GM23338 (cell line): ENCODE measurements at regions not wholly inside any gene's neighbourhood (a gene's known extent, or its start where the extent isn't known, plus 50 kb on each side); places are given as distances from the start of the nearest gene placed in this dataset.

ENCODE experiments used
- ATAC-seq: fragments of 200-7000 bp; cut with Tn5 transposase; 3 replicates; pipeline ENCODE4 v1.9.1; 2020
- DNase-seq: peaks from one replicate; pipeline ENCODE4 v3.0.0-alpha.2; 2015; ENCODE audit warnings: low spot score
- H2AFZ ChIP-seq: fragments of 200-600 bp; sonication (generic); 2 replicates; pipeline ENCODE4 v1.8.0; 2016; ENCODE audit warnings: antibody characterized with exemption, mild to moderate bottlenecking, moderate library complexity
- H3F3A ChIP-seq: fragments of 200-600 bp; sonication (generic); replicated peaks from 2 replicates; pipeline ENCODE4 v1.8.0; 2017; ENCODE audit warnings: antibody characterized with exemption, mixed run types, low read depth
- H3K27ac ChIP-seq: fragments of 200-600 bp; sonication (generic); 2 replicates; pipeline ENCODE4 v1.6.1; 2016; ENCODE audit warnings: low read depth
- H3K27me3 ChIP-seq: fragments of 200-600 bp; sonication (generic); 2 replicates; pipeline ENCODE4 v1.8.0; 2016; ENCODE audit warnings: mild to moderate bottlenecking, mixed run types, moderate library complexity; ENCODE audit not compliant: insufficient read depth
- H3K36me3 ChIP-seq: fragments of 200-600 bp; sonication (generic); 2 replicates; pipeline ENCODE4 v1.8.0; 2016; ENCODE audit warnings: mild to moderate bottlenecking; ENCODE audit not compliant: insufficient read depth
- H3K4me1 ChIP-seq: fragments of 200-600 bp; sonication (generic); 2 replicates; pipeline ENCODE4 v1.8.0; 2016; ENCODE audit warnings: mild to moderate bottlenecking, moderate library complexity; ENCODE audit not compliant: insufficient read depth
- H3K4me2 ChIP-seq: fragments of 200-600 bp; sonication (generic); 2 replicates; pipeline ENCODE4 v1.7.1; 2017; ENCODE audit warnings: mixed run types
- H3K4me3 ChIP-seq: fragments of 200-600 bp; sonication (generic); 2 replicates; pipeline ENCODE4 v1.6.1; 2016; ENCODE audit warnings: mixed run types
- H3K79me2 ChIP-seq: fragments of 200-600 bp; sonication (generic); replicated peaks from 2 replicates; pipeline ENCODE4 v1.8.0; 2017; ENCODE audit warnings: mild to moderate bottlenecking; ENCODE audit not compliant: insufficient read depth
- H3K9me2 ChIP-seq: fragments of 200-600 bp; sonication (generic); 2 replicates; pipeline ENCODE4 v1.8.0; 2017; ENCODE audit not compliant: insufficient read depth
- H4K20me1 ChIP-seq: fragments of 200-600 bp; sonication (generic); replicated peaks from 2 replicates; pipeline ENCODE4 v1.8.0; 2017; ENCODE audit warnings: mild to moderate bottlenecking; ENCODE audit not compliant: insufficient read depth
- H3K27ac Mint-ChIP-seq: 2 replicates; pipeline ENCODE4 v1.8.0; 2020; ENCODE audit warnings: inconsistent platforms, mild to moderate bottlenecking, moderate library complexity, mixed read lengths
- H3K27me3 Mint-ChIP-seq: 3 replicates; pipeline ENCODE4 v1.8.0; 2022; ENCODE audit warnings: low read depth, mild to moderate bottlenecking, moderate library complexity, mixed read lengths, inconsistent platforms; ENCODE audit not compliant: insufficient read depth, poor library complexity
- H3K36me3 Mint-ChIP-seq: 3 replicates; pipeline ENCODE4 v1.8.0; 2021; ENCODE audit warnings: low read depth, mild to moderate bottlenecking, inconsistent platforms, moderate library complexity, mixed read lengths
- H3K4me1 Mint-ChIP-seq: 3 replicates; pipeline ENCODE4 v1.8.0; 2020; ENCODE audit warnings: mild to moderate bottlenecking, inconsistent platforms, mixed read lengths
- H3K4me3 Mint-ChIP-seq: 3 replicates; pipeline ENCODE4 v1.8.0; 2021; ENCODE audit warnings: moderate library complexity, mild to moderate bottlenecking, inconsistent platforms, mixed read lengths
- H3K9me3 Mint-ChIP-seq: 3 replicates; pipeline ENCODE4 v1.8.0; 2020; ENCODE audit warnings: moderate library complexity, mild to moderate bottlenecking, inconsistent platforms, mixed read lengths
- CREB1 ChIP-seq: fragments of 250-450 bp; sonication (Bioruptor Pico); IDR thresholded peaks from 2 replicates; pipeline ENCODE4 v1.5.0; 2020; ENCODE audit warnings: low read depth, mild to moderate bottlenecking, moderate library complexity
- CTCF ChIP-seq, 2 experiments: fragments of 200-600 bp in 1 of 2; sonication (generic) in 1 of 2; conservative IDR thresholded peaks; 2 replicates each; pipeline versions ENCODE4 v1.5.1 to v1.6.1; 2016 to 2017; ENCODE audit warnings: antibody characterized with exemption in 2 of 2, low read depth in 2 of 2, mild to moderate bottlenecking in 2 of 2, moderate library complexity in 1 of 2
- ETS1 ChIP-seq: IDR thresholded peaks from 2 replicates; pipeline ENCODE4 v1.6.1; 2016; ENCODE audit warnings: antibody characterized with exemption
- JUNB ChIP-seq: IDR thresholded peaks from one replicate; pipeline ENCODE4 v1.6.1; 2016; ENCODE audit warnings: antibody characterized with exemption; ENCODE audit not compliant: unreplicated experiment
- POLR2AphosphoS5 ChIP-seq: IDR thresholded peaks from 2 replicates; pipeline ENCODE4 v1.6.1; 2016; ENCODE audit warnings: antibody characterized with exemption, low read depth
- REST ChIP-seq: IDR thresholded peaks from one replicate; pipeline ENCODE4 v1.6.1; 2018; ENCODE audit warnings: antibody characterized with exemption; ENCODE audit not compliant: unreplicated experiment
- STAT1 ChIP-seq: IDR thresholded peaks from one replicate; pipeline ENCODE4 v1.6.1; 2016; ENCODE audit warnings: antibody characterized with exemption; ENCODE audit not compliant: unreplicated experiment
- ZNF114 ChIP-seq: fragments of 250-450 bp; sonication (Bioruptor Pico); IDR thresholded peaks from 2 replicates; pipeline ENCODE4 v1.5.0; 2020; ENCODE audit warnings: mild to moderate bottlenecking, moderate library complexity
- ZNF331 ChIP-seq: fragments of 250-450 bp; sonication (Bioruptor Pico); IDR thresholded peaks from 2 replicates; pipeline ENCODE4 v1.5.0; 2020; ENCODE audit warnings: low read depth, mild to moderate bottlenecking, moderate library complexity
- ZNF462 ChIP-seq: fragments of 250-450 bp; sonication (Bioruptor Pico); IDR thresholded peaks from 2 replicates; pipeline ENCODE4 v1.5.0; 2020; ENCODE audit warnings: mild to moderate bottlenecking, moderate library complexity

- Histone ChIP-seq H3K4me2 (no peak overlapping the region), H3K4me3 (no peak overlapping the region), H3F3A (no peaks in the 10 kb centered on the region), H3K4me1 (peaks cover 29% of the 10 kb centered on the region), H4K20me1 (no peaks in the 10 kb centered on the region), H3K27ac (no peak overlapping the region), H2AFZ (no peak overlapping the region; the same call in 1 of the 2 replicates), H3K36me3 (no peaks in the 10 kb centered on the region), H3K27me3 (no peaks in the 10 kb centered on the region), H3K9me2 (no peaks in the 10 kb centered on the region), H3K79me2 (no peaks in the 10 kb centered on the region)
- Mint-ChIP-seq H3K27me3 (no peaks in the 10 kb centered on the region), H3K27ac (peak overlapping the region; percentile 9; the same call in 1 of the 2 replicates), H3K36me3 (no peaks in the 10 kb centered on the region; the same call in 2 of the 3 replicates), H3K9me3 (no peaks in the 10 kb centered on the region), H3K4me1 (peaks cover 43% of the 10 kb centered on the region), H3K4me3 (no peak overlapping the region)
- ATAC-seq (no peak), DNase-seq (no peak)
- TF ChIP-seq ETS1: no peak
- no peak for TF ChIP-seq JUNB
- no peak for TF ChIP-seq REST
- no peak for TF ChIP-seq POLR2AphosphoS5
- TF ChIP-seq ZNF331 (CRISPR knock-in tag): no peak
- TF ChIP-seq CTCF (conservative IDR thresholded peaks at IDR 0.05; ENCODE audit: low read depth in 2 of 2): no peak
- TF ChIP-seq CREB1 (CRISPR knock-in tag): no peak
- TF ChIP-seq STAT1: no peak
- no peak for TF ChIP-seq ZNF462 (CRISPR knock-in tag)
- no peak for TF ChIP-seq ZNF114 (CRISPR knock-in tag)
Observed at GRCh38 chr2:180907731-180908130, 72.7 kb upstream of the UBE2E3 start.
